Stimulated activated CD8-positive, alpha-beta memory T cell treated with anti-CD3 and anti-CD28 coated beads, Interleukin-4, amount 100 ng/mL, for 1 hour (primary cell): ENCODE measurements at regions not wholly inside any gene's neighbourhood (a gene's known extent, or its start where the extent isn't known, plus 50 kb on each side); places are given as distances from the start of the nearest gene placed in this dataset.

ENCODE experiments used
- DNase-seq, 2 donors: peaks; one replicate each; pipeline ENCODE4 v3.0.0-alpha.2; 2020; ENCODE audit warnings: low read depth in 2 of 2, low spot score in 1 of 2

- DNase-seq: no peak
Measured at GRCh38 chr10:94043431-94043990, 49.8 kb downstream of the PLCE1 start.

- DNase-seq: no peak
Measured at GRCh38 chr10:94046098-94046497, 52.4 kb downstream of the PLCE1 start.

GRCh38 chr10:94047293-94047692 is 53.6 kb downstream of the PLCE1 start:
- DNase-seq: no peak

GRCh38 chr10:94049911-94050310 is 56.2 kb downstream of the PLCE1 start:
- DNase-seq: no peak

- DNase-seq: no peak
Measured at GRCh38 chr10:94052281-94052680, 58.5 kb downstream of the PLCE1 start.

GRCh38 chr10:94052866-94053791 is 59.4 kb downstream of the PLCE1 start:
- DNase-seq: no peak

GRCh38 chr10:94059178-94059883 is 65.6 kb downstream of the PLCE1 start:
- no peak for DNase-seq

GRCh38 chr10:94061026-94061425 is 67.3 kb downstream of the PLCE1 start:
- no peak for DNase-seq

GRCh38 chr10:94062611-94063010 is 68.9 kb downstream of the PLCE1 start:
- no peak for DNase-seq

GRCh38 chr10:94065362-94065761 is 71.6 kb downstream of the PLCE1 start:
- no peak for DNase-seq

- no peak for DNase-seq
Measured at GRCh38 chr10:94065787-94066186, 72.1 kb downstream of the PLCE1 start.

GRCh38 chr10:94066411-94066810 is 72.7 kb downstream of the PLCE1 start:
- no peak for DNase-seq

- no peak for DNase-seq
Measured at GRCh38 chr10:94069884-94070283, 76.2 kb downstream of the PLCE1 start.

- no peak for DNase-seq
Measured at GRCh38 chr10:94074462-94074861, 80.7 kb downstream of the PLCE1 start.

- DNase-seq: no peak
Measured at GRCh38 chr10:94075506-94075905, 81.8 kb downstream of the PLCE1 start.

GRCh38 chr10:94076325-94076841 is 82.7 kb downstream of the PLCE1 start:
- DNase-seq: no peak

- no peak for DNase-seq
Measured at GRCh38 chr10:94077042-94077441, 83.3 kb downstream of the PLCE1 start.

GRCh38 chr10:94080108-94080507 is 86.4 kb downstream of the PLCE1 start:
- DNase-seq: no peak

GRCh38 chr10:94083662-94084265 is 90.0 kb downstream of the PLCE1 start:
- no peak for DNase-seq

GRCh38 chr10:94084344-94084743 is 90.6 kb downstream of the PLCE1 start:
- no peak for DNase-seq

GRCh38 chr10:94085288-94085687 is 91.6 kb downstream of the PLCE1 start:
- DNase-seq: no peak
